Astrocyte (in vitro differentiated cells and primary cell): ENCODE measurements at regions not wholly inside any gene's neighbourhood (a gene's known extent, or its start where the extent isn't known, plus 50 kb on each side); places are given as distances from the start of the nearest gene placed in this dataset.

Source experiments
- DNase-seq: peaks from one replicate; pipeline ENCODE4 v3.0.0-alpha.2; 2010; ENCODE audit warnings: low read depth
- FAIRE-seq: peaks from 2 replicates; lab custom pipeline; 2011; peaks lifted over from hg19 to GRCh38; lab: Jason Lieb, UNC
- H2AFZ ChIP-seq: 2 replicates; pipeline ENCODE4 v1.6.0; 2012; ENCODE audit warnings: low read depth, low read length, inconsistent platforms
- H3K27ac ChIP-seq: 2 replicates; pipeline ENCODE4 v1.5.1; 2011; ENCODE audit warnings: low read depth, low read length, inconsistent platforms
- H3K27me3 ChIP-seq: 2 replicates; pipeline ENCODE4 v1.6.0; 2011; ENCODE audit warnings: low read length, inconsistent platforms; ENCODE audit not compliant: insufficient read depth
- H3K36me3 ChIP-seq: 2 replicates; pipeline ENCODE4 v1.5.1; 2011; ENCODE audit warnings: low read length, inconsistent platforms; ENCODE audit not compliant: insufficient read depth
- H3K4me1 ChIP-seq: 2 replicates; pipeline ENCODE4 v1.5.1; 2011; ENCODE audit warnings: low read length, inconsistent platforms; ENCODE audit not compliant: insufficient read depth
- H3K4me2 ChIP-seq: 2 replicates; pipeline ENCODE4 v1.6.0; 2012; ENCODE audit warnings: low read length, inconsistent platforms
- H3K4me3 ChIP-seq: 2 replicates; pipeline ENCODE4 v1.5.1; 2011; ENCODE audit warnings: low read depth, mild to moderate bottlenecking, low read length, inconsistent platforms; ENCODE audit not compliant: insufficient read depth
- H3K79me2 ChIP-seq: 2 replicates; pipeline ENCODE4 v1.6.0; 2012; ENCODE audit warnings: mild to moderate bottlenecking, low read length, inconsistent platforms; ENCODE audit not compliant: insufficient read depth
- H3K9ac ChIP-seq: 2 replicates; pipeline ENCODE4 v1.6.0; 2012; ENCODE audit warnings: mild to moderate bottlenecking, low read length, inconsistent platforms
- H3K9me3 ChIP-seq: 2 replicates; pipeline ENCODE4 v1.5.1; 2012; ENCODE audit warnings: low read depth, mild to moderate bottlenecking, low read length, inconsistent platforms; ENCODE audit not compliant: insufficient read depth
- H4K20me1 ChIP-seq: 2 replicates; pipeline ENCODE4 v1.6.0; 2012; ENCODE audit warnings: low read length, inconsistent platforms; ENCODE audit not compliant: insufficient read depth
- H3K27ac Mint-ChIP-seq: one replicate; pipeline ENCODE4 v1.8.0; 2021; ENCODE audit warnings: mild to moderate bottlenecking, mixed read lengths; ENCODE audit not compliant: unreplicated experiment
- H3K27me3 Mint-ChIP-seq: one replicate; pipeline ENCODE4 v1.8.0; 2021; ENCODE audit warnings: low read depth, mixed read lengths; ENCODE audit not compliant: unreplicated experiment
- H3K36me3 Mint-ChIP-seq: one replicate; pipeline ENCODE4 v1.8.0; 2021; ENCODE audit warnings: low read depth, mixed read lengths; ENCODE audit not compliant: unreplicated experiment
- H3K4me1 Mint-ChIP-seq: one replicate; pipeline ENCODE4 v1.8.0; 2021; ENCODE audit warnings: low read depth, mixed read lengths; ENCODE audit not compliant: unreplicated experiment
- H3K4me3 Mint-ChIP-seq: one replicate; pipeline ENCODE4 v1.8.0; 2021; ENCODE audit warnings: mild to moderate bottlenecking, moderate library complexity, mixed read lengths; ENCODE audit not compliant: unreplicated experiment
- H3K9me3 Mint-ChIP-seq: one replicate; pipeline ENCODE4 v1.8.0; 2021; ENCODE audit warnings: mild to moderate bottlenecking, mixed read lengths; ENCODE audit not compliant: unreplicated experiment
- EZH2 ChIP-seq: IDR thresholded peaks from 2 replicates; pipeline ENCODE4 v1.6.1; 2012; ENCODE audit warnings: mild to moderate bottlenecking, low read length, inconsistent platforms; ENCODE audit not compliant: insufficient read depth
- TF ChIP-seq, protein P1 (sequence below): IDR thresholded peaks from 2 replicates; pipeline ENCODE4 v1.5.1; 2011; ENCODE audit warnings: low read depth, mild to moderate bottlenecking, inconsistent platforms, low read length, moderate library complexity; ENCODE audit not compliant: insufficient read depth

- FAIRE-seq (no peak), DNase-seq (no peak)
- Histone ChIP-seq H3K79me2 (no peaks in the 10 kb centered on the region), H3K9me3 (no peaks in the 10 kb centered on the region), H3K27me3 (no peaks in the 10 kb centered on the region), H3K9ac (no peak overlapping the region), H3K4me1 (no peaks in the 10 kb centered on the region), H3K4me2 (no peak overlapping the region), H3K36me3 (no peaks in the 10 kb centered on the region), H3K27ac (no peak overlapping the region), H2AFZ (no peak overlapping the region), H4K20me1 (no peaks in the 10 kb centered on the region), H3K4me3 (no peak overlapping the region)
- H3K27ac Mint-ChIP-seq: no peak overlapping the region
- peaks cover 8% of the 10 kb centered on the region for H3K4me1 Mint-ChIP-seq
- no peak overlapping the region for H3K4me3 Mint-ChIP-seq
- no peak for TF ChIP-seq EZH2
- TF ChIP-seq, protein P1, sequence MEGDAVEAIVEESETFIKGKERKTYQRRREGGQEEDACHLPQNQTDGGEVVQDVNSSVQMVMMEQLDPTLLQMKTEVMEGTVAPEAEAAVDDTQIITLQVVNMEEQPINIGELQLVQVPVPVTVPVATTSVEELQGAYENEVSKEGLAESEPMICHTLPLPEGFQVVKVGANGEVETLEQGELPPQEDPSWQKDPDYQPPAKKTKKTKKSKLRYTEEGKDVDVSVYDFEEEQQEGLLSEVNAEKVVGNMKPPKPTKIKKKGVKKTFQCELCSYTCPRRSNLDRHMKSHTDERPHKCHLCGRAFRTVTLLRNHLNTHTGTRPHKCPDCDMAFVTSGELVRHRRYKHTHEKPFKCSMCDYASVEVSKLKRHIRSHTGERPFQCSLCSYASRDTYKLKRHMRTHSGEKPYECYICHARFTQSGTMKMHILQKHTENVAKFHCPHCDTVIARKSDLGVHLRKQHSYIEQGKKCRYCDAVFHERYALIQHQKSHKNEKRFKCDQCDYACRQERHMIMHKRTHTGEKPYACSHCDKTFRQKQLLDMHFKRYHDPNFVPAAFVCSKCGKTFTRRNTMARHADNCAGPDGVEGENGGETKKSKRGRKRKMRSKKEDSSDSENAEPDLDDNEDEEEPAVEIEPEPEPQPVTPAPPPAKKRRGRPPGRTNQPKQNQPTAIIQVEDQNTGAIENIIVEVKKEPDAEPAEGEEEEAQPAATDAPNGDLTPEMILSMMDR: no peak
- H3K9me3 Mint-ChIP-seq: no peaks in the 10 kb centered on the region
- no peaks in the 10 kb centered on the region for H3K27me3 Mint-ChIP-seq
- no peaks in the 10 kb centered on the region for H3K36me3 Mint-ChIP-seq
Observed at GRCh38 chr18:67661555-67661954, 145.0 kb upstream of the DSEL start.

- Mint-ChIP-seq H3K4me1 (no peaks in the 10 kb centered on the region), H3K9me3 (no peaks in the 10 kb centered on the region), H3K36me3 (no peaks in the 10 kb centered on the region), H3K4me3 (no peak overlapping the region), H3K27ac (no peak overlapping the region), H3K27me3 (no peaks in the 10 kb centered on the region)
- no peak for FAIRE-seq
- H4K20me1 ChIP-seq: no peaks in the 10 kb centered on the region
- no peak overlapping the region for H3K9ac ChIP-seq
- H3K79me2 ChIP-seq: no peaks in the 10 kb centered on the region
- no peaks in the 10 kb centered on the region for H3K4me1 ChIP-seq
- H3K36me3 ChIP-seq: no peaks in the 10 kb centered on the region
- H2AFZ ChIP-seq: no peak overlapping the region
- no peaks in the 10 kb centered on the region for H3K27me3 ChIP-seq
- H3K4me3 ChIP-seq: no peak overlapping the region
- no peak overlapping the region for H3K4me2 ChIP-seq
- DNase-seq: no peak
- no peaks in the 10 kb centered on the region for H3K9me3 ChIP-seq
- no peak overlapping the region for H3K27ac ChIP-seq
- no peak for TF ChIP-seq EZH2
- TF ChIP-seq, protein P1: no peak
Observed at GRCh38 chr18:67654101-67654500, 137.6 kb upstream of the DSEL start.

DNA sequence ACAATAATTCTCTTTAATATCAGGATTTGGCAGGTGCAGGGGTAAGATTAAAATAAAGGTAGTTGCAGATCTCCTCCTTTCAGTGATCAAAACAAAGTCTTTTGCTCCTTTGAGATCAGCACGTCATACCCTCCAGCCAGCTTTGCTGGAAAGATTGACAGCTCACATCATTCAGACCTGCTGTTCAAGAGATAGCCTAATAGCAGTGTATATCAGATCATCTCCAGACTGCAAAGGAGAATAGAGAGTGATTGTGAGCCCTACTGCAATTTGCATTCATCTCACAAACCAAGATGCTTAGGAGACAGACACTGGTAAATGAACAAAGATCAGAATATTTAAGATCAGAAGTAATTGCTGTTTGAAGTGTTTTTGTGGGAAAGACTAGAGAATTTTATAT is 135.8 kb upstream of the DSEL start:
- no peak overlapping the region for H3K4me3 Mint-ChIP-seq
- H3K36me3 Mint-ChIP-seq: no peaks in the 10 kb centered on the region
- no peak overlapping the region for H3K9ac ChIP-seq
- no peaks in the 10 kb centered on the region for H3K9me3 ChIP-seq
- H3K27ac Mint-ChIP-seq: no peak overlapping the region
- no peaks in the 10 kb centered on the region for H3K27me3 Mint-ChIP-seq
- no peaks in the 10 kb centered on the region for H3K9me3 Mint-ChIP-seq
- DNase-seq: no peak
- no peaks in the 10 kb centered on the region for H3K4me1 ChIP-seq
- no peak for TF ChIP-seq EZH2
- TF ChIP-seq, protein P1: no peak
- no peak for FAIRE-seq
- H3K27me3 ChIP-seq: no peaks in the 10 kb centered on the region
- H3K79me2 ChIP-seq: no peaks in the 10 kb centered on the region
- H3K27ac ChIP-seq: no peak overlapping the region
- H2AFZ ChIP-seq: no peak overlapping the region
- no peaks in the 10 kb centered on the region for H4K20me1 ChIP-seq
- no peaks in the 10 kb centered on the region for H3K36me3 ChIP-seq
- H3K4me3 ChIP-seq: no peak overlapping the region
- H3K4me1 Mint-ChIP-seq: no peaks in the 10 kb centered on the region
- H3K4me2 ChIP-seq: no peak overlapping the region
